Astrocyte of the hippocampus (primary cell): ENCODE measurements at regions not wholly inside any gene's neighbourhood (a gene's known extent, or its start where the extent isn't known, plus 50 kb on each side); places are given as distances from the start of the nearest gene placed in this dataset.

Experiments
- DNase-seq: peaks from one replicate; pipeline ENCODE4 v3.0.0; 2011; ENCODE audit warnings: low read depth, low spot score

DNA sequence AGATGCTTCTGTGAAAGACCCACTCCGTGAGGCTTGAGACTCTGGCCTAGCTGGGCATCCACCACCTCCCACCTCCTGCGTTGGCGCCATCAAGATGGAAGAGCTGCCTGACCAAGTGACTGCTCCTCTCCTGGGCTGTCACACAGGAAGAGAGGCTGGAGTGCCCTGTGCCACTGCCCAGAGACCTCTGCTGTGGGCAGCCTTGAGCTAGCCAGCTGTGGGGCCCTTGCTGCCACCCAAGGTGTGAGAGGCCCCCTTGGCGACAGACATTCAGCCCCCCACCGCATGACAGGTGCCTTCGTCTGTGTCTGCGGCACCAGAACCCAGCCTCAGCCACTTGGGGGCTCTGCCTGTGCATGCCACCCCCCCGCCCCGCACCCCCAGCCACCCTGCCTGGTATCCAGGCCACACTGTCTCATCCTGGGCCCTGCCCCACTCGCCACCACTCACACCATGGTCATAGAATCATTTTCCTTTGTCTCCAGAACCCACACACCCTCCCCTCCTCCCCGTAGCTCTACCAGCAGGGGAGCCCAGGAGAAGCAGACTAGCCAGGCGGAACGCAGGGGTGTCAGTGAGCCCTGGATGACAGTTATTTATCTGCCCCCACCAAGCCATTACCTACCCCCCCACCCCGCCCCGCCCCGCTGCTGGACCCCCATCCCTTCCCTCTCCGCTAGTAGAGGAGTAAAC is 120.9 kb upstream of the LHX1 start:
- DNase-seq: no peak

DNA sequence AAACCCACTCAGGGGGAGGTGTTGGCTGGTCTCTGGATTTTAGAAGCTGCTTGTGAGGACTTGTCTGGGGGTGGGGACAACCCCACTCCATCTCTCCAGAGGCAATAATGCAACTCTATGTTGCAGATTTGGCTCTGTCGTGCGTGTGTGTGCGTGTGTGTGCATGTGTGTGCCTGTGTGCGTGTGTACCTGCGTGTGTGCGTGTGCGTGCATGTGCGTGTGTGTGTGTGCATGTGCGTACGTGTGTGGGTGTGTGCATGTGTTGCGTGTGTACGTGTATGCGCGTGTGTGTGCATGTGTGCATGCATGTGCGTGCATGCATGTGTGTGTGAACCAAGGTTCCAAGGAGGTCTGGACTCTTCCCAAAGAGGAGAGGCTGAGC is 120.4 kb upstream of the LHX1 start:
- no peak for DNase-seq

DNA sequence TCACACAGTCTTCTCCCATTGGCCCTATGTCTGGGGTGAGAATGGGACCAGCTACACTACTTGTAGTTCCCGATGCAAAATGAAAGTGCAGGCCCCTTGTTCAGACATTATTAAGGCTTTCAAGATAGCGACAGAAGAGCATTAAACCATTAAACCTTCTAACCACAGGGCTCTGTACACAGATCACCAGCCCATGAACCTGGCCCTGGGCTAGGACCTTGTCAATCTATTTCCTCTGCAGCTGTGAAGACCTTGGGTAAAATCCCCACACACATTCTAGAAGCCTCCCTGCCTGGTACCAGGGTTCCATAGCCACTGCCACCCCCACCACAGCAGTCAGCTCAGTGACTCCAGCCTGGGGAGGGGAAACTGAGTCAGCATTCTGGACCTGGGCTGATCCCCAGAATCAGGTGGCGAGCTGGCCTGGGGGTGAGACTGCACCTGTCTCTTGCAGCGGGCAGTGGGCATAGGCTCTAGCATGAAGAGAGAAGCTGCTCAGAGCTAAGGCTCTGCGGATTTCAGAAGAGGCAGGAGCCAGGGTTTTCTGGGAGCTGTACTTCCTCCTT is 119.7 kb upstream of the LHX1 start:
- no peak for DNase-seq

DNA sequence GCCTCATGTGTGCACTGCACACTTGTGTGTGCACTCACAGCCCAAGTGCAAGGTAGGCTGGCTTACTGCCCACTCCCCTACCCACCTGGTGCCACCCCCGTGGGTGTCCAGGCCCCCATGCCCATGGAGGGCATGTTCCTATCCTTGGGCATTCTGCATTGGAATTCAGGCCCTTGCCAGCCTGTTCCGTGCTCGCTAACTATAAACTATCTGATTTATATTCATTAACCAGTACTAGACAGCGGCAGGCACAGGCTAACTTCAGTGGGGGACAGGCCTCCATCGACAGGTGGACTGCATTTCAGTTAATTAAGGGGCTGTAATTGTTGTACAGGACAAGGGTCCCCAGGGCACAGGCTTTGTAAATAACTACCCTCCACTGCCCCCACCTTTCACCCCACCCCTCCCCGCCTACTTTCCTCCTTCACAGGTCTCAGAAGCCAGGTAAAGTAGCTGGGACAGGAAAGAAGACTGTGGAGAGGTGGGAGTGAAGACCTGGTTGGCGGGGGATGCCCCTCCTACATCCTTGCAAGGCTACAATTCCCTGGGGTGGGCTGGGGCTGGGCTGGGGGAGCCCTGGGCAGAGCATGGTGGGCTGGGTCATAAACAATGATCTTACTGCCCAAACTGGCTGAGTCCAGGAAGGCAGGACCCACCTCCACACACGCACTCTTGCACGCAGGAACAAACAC is 119.0 kb upstream of the LHX1 start:
- DNase-seq: no peak

DNA sequence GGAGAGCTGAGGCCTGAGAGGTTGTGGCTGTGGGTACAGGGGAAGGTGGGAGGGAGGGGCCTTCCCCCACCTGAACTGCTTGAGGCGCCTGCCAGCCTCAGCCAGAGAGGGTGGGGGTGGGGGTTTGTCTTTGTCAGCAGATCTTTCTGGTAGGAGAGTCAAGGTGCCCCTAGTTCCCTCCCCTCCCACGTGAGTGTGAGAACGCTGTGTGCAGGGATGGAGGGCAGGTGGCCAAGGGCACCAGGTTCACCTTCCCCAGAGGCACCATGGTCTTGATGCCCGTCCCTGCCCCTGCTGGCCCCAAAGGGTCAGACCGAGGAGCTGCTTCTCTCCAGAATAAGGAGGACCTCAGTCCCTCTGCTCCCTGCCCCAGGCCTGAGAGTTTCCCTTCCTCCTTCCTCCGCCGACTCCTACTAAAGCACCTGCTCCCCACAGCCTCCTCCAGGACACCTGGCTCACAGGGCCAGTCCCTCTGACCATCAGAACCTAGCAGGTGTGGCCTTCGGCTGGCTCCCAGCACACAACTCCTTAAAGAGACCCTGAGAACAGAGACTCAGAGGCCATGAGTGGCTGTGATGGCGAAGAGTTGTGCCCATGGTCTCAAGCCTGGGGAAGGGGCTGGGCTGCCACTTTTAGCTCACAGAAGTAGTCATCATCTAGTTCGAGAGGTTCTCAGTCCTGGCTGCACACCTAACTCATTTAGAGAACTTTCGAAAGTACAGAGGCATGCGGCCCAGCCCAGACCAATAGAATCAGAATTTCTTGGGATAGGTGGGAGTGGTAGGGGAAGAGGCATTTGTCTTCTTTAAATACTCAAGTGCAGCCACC is 113.2 kb upstream of the LHX1 start:
- no peak for DNase-seq

DNA sequence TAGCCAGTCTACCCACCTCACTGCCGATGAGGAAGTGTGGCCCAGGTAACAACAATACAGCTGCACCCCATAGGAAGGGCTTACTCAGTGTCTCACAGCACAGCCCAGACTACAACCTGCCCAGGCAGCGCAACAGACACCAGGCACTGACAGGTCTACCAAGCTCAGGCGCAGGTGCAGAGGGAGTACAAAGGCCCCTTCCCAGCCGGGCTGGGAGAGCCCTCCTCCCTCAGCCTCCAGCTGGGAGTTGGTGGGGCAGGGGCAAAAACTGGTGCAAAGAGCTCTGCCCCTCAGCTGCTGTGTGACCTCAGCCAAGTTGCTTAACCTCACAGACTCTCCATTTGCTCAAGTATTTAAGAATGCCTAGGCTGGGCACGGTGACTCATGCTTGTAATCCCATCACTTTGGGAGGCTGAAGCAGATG is 112.6 kb upstream of the LHX1 start:
- no peak for DNase-seq

DNA sequence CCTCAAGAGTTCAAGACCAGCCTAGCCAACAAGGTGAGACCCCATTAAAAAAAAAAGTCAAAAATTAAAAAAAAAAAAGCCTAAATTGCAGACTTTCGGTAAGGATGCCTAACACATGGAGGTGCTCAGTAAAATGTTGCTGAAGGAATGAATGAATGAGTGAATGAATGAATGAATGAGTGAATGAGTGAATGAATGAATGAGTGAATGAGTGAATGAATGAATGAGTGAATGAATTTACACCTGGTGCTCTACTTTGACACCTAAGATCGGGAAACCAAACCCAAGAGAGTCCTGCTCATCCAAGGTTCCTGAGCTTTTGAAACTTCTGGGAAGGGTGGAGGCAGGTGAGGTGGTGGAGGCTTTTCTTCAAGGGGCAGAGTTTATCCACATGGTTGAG is 112.2 kb upstream of the LHX1 start:
- no peak for DNase-seq

DNA sequence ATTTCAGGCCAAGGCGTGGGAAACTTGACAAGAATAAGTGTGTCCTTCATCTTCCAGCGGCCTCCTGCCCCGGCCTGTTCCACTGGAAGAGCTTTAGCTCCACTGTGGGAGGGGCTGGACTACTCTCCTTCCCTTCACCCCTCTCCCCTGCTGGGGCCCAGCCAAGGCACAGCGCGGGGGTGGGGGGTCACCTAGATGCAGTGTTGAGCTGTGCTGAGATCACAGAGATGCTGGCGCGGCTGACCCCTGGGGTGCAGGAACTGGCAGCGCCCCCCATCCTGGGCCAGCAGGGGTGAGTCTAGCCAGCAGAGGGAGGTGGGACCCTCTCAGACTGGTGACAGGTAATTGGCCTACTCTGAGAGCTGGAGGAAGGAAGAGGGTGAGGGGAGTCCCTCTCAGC is 111.8 kb upstream of the LHX1 start:
- DNase-seq: no peak

DNA sequence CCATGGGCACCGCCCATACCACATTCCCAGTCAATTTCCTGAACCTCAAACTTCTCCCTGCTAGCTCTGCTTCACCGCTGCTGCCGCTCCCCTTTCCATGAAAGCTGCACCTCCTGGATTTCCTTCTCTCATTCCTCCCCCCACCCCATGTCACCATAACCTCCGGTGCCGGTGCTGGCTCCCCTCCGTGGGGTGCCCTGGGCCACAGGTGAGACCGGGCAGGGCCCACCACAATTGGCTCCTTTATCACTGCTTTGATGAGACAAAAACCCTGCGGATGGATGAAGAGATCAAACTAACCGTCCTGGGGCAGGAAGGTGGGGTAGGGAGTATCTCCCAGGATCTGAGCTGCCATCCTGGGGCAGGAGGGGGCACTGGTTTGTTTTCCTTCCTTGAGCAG is 111.3 kb upstream of the LHX1 start:
- no peak for DNase-seq

DNA sequence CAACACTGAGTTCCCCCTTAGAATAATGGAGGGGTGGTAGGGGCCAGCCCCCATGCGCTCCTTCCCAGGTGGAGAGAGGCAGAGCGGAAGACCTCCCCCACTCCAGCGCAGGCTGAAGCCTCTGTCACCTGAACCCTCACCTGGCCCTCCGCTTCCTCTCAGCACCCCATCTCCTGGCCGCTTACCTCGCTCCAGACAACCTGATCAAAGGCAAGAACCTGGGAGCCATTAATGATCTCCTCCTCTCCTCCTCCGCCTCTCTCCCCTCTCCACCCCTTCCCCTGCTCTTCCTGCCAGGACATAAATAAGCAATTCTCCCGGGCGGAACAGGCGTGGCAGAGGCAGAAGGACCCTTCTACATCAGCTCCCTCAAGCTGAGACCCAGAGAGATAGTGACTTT is 110.2 kb upstream of the LHX1 start:
- no peak for DNase-seq

DNA sequence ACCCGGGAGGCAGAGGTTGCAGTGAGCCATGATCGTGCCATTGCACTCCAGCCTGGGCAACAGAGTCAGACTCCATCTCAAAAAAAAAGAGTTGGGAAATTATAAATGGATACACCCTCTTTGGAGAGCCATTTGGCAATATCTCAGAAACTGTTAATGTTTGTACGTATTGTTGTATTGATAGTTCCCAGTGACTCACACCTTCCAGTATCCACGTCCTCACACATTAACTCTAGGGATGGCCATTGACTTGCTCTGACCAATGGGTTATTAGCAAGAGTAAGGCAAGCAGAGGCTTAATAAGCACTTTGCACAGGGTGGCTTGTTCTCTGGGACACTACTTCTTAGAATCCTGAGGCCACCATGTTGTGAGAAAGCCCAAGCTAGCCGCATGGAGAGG is 107.6 kb upstream of the LHX1 start:
- DNase-seq: no peak

DNA sequence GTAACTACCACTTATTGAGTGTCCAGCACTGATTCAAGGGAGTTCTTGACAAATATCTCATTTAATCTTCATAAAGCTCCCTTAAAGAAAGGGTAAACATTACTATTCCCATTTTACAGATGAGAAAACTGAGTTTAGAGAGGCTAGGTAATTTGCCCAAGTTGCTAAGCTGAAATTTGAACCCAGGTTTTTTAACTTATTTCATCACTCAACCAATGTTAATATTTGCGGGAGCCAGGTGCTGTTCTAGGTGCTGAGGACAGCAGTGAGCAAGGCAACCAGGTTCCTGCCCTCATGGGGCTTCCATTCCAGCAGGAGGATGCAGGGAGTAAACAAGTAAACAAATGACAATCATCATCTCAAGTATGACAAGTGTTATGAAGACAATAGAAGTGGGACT is 104.0 kb upstream of the LHX1 start:
- no peak for DNase-seq

DNA sequence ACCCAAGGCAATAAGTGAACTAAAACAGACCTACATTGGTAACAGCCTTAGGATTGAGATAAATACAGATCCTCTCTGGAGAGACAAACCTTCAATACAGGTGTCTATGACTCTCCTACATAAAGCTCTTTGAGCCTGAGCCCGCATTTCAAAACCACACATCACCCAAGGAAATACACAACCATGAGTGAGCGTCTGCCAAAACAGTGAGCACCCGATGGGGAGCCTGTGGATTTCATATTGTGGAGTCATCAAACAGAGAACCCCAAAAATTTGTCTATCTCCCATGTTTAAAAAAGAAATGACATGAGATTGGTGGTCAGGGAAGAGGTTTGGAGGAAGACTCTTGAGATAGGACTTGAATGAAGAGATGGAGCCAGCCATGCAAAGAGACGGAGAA is 102.2 kb upstream of the LHX1 start:
- no peak for DNase-seq

DNA sequence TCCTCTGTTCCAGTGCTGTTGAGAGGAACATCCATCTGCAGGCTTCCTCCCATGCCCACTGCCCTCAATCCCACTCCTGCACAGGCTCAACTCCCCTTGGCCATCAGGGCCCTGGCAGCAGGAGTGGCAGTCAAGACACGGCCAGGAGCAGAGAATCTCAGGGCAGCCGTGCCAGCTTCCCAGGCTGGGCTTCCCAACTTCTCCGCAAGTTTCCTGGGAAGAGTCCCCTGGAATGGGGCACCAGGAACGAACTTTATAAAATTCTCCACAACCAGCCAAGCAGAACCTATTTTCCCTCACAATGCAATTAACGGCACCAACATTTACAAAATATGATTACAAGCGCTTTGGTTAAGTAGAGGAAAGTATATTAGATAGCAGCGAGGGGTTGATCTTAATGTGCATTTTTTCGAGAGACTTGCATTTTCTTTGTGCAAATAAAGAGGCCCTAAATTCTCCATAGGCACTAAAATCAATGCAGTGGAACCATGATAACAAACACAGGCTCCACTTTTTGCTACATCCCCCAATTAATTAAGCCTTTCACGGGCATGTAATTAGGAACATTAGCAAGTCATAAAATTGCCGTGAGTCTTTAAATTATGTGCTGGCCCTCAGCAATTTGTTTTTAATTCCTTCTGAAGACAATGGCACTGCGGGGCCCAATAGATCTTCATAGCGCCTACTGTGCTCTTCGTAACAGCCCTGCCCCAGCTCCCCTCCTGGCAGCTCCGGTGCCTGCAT is 99.9 kb upstream of the LHX1 start:
- DNase-seq: no peak

DNA sequence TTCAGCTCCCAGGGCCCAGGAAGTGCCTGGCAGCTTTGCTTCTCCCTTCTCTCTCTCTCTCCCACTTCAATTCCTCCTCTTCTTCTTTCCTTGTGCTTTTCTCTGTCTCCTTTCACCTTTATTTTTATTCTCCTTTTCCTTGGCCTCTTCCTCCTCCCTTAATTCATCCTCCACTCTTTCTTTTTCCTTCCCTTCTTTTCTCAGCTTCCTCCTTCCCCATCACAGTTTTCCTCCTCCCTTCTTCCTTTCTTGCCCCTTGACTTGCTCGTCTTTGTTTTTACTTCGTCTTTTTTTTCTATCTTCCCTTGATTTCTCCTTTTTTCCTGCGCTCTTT is 99.4 kb upstream of the LHX1 start:
- no peak for DNase-seq

DNA sequence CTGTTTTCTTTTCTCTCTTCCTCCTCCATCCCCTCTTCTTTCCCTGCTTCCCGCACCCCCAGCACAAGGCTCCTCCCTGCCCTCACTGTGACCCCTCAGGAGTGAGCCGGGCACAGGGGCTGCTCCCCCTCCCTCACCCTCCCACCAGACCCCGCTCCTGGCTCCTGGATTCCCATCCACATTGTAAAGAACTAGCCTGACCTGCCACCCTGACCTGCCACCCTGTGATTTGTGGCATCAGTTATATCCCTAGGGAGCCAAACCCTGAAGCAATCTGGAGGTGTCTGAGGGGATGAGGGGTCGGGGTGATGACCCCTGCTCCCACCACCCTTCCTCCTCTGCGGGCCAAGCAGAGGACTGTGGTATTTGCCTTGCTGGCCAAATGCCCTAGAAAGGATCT is 98.0 kb upstream of the LHX1 start:
- no peak for DNase-seq

DNA sequence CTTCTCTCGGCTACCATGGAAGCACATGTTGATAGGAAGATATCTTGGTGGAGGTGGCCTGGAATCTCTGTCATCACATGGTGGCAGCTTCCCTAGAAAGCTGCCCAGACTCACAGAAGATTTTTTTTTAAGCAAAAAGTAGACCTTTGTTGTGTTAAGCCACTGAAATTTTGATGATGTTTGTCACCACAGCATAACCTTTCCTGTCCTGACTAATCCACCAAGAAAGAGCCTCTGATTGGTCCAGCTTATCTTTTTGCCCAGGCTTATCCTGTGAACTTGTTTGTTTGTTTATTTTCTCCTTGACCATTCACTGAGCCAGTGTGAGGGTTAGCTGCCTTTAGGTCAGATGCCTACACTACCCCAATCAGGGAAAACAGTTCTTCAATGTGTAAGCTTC is 96.5 kb upstream of the LHX1 start:
- no peak for DNase-seq

DNA sequence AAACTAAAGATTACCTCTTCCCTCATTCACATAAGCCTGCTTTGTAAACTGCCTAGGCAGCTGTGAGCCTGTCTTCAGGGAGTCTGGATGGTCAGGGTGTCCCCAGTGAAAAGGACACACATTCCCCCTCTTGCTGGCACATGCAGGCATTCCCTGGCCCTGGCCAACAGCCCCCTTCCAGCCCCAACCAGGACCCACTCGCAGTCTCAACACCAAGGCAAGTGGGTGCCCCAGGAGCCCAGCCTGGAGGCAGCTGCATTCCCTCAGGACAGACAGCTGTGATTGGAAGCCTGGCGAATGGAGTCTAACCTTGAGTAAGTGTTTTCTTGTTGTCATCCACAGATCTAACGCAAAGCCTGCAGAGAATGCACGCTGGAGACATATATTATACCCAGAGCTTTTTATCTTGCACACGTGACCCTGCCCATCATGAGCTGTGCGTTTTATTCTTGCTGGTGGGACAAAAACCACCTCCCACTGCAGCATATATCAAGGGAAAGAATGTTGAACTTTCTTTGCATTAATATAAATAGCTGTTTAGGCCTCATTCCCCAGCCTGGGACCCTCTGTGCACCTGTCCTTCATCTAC is 95.0 kb upstream of the LHX1 start:
- DNase-seq: no peak

DNA sequence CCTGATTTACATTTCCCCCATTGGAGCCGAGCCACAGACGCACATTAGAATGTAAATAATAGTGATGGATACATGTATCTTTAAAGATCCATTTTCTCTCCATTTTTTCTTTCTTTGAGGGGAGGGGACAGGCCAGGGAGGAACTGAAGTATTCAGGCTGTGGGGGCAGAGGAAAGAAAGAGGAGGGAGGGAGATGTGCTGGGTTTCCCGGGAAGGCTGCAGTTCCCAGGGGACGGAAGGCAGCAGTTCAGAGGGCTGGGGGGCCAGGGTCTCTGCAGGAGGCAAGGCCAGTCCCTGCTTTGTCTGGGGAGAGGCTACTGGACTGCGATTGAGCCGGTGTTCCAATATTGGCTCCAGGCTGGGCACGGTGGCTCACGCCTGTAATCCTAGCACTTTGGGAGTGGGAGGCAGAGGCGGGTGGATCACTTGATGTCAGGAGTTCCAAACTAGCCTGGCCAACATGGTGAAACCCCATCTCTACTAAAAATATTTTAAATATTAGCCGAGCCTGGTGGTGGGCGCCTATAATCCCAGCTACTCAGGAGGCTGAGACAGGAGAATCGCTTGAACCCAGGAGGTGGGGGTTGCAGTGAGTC is 94.2 kb upstream of the LHX1 start:
- no peak for DNase-seq

DNA sequence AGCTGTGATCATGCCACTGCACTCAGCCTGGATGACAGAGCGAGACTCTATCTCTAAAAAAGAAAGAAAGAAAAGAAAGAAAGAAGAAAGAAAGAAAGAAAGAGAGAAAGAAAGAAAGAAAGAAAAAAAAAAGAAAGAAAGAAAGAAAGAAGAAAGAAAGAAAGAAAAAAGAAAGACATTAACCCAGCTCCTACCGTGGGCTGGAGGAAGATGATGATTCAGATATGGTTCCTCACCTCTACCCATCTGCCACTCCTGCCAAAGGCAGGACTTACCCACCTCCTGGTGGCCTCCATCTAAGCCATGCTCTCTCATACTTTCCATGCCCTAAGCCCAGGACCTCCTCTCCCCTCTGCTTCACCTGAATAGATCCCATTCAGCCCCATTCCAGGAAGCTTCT is 93.3 kb upstream of the LHX1 start:
- DNase-seq: no peak

DNA sequence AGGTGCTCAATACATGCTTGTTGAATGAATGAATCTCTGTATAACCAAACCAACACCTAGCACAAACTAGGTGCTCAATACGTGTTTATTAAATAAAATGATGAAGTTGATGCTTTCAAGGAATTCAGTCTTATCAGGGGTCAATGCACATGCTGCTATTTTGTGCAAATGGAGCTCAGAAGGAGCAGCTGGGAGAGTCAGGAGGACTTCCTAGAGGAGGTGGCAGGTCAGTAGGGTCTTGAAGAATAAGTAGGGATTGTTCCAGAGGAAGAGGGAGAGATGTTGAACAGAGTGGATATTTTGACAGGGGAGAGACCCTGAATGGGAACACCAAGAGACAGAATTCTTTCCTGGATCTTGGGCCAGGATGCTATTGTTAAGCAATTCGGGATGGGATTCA is 92.7 kb upstream of the LHX1 start:
- no peak for DNase-seq
